GM12874 (cell line): ENCODE measurements at regions not wholly inside any gene's neighbourhood (a gene's known extent, or its start where the extent isn't known, plus 50 kb on each side); places are given as distances from the start of the nearest gene placed in this dataset.

Experiments used
- TF ChIP-seq, protein P1 (sequence below): IDR thresholded peaks from 2 replicates; pipeline ENCODE4 v1.5.1; 2011; ENCODE audit warnings: low read depth, mild to moderate bottlenecking, control low read depth, low read length, moderate library complexity; ENCODE audit not compliant: insufficient read depth

GRCh38 chr18:995629-996028 is 91.0 kb downstream of the ADCYAP1 start:
- TF ChIP-seq, protein P1, sequence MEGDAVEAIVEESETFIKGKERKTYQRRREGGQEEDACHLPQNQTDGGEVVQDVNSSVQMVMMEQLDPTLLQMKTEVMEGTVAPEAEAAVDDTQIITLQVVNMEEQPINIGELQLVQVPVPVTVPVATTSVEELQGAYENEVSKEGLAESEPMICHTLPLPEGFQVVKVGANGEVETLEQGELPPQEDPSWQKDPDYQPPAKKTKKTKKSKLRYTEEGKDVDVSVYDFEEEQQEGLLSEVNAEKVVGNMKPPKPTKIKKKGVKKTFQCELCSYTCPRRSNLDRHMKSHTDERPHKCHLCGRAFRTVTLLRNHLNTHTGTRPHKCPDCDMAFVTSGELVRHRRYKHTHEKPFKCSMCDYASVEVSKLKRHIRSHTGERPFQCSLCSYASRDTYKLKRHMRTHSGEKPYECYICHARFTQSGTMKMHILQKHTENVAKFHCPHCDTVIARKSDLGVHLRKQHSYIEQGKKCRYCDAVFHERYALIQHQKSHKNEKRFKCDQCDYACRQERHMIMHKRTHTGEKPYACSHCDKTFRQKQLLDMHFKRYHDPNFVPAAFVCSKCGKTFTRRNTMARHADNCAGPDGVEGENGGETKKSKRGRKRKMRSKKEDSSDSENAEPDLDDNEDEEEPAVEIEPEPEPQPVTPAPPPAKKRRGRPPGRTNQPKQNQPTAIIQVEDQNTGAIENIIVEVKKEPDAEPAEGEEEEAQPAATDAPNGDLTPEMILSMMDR: no peak

DNA sequence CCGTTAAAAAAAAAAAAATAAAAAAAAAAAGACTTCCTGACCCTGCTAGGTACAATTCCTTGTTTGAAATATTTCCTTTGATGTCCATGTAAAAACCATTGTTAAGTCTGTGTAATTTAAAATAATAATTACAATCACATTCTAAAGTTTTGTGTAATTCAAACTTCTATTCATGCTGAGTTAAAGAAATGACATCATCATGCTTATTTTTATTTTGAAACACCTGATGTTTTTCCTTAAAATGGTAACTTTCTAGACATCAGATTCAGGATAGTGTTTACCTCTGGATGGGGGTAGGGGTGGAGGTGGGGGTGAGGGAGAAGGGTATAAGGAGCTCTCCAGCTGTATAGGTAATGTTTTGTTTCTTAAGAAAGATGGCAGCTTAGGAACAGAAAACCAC is 92.8 kb downstream of the ADCYAP1 start:
- TF ChIP-seq, protein P1: no peak

DNA sequence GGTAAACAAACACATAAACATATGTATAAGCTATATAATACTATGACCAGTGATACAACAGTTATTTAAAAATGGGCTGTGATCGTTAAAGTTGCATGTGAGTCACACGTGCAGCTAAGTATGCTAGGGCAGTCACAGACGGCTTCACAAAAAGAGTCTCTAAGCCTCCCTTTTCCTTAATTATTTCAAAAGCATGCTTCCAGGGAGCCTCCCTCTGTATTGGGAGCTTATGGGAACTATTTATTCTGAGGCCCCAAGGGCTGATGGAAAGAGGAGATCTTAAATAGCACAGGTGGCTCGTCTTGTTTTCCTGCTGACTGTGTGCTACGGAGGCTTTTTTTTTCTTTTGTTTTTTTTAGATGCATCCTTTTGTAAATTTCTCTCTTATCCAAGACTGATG is 94.3 kb downstream of the ADCYAP1 start:
- TF ChIP-seq, protein P1: no peak

- TF ChIP-seq, protein P1: no peak
These were observed 98.0 kb downstream of the ADCYAP1 start for GRCh38 chr18:1002653-1003178.

GRCh38 chr18:1003499-1003898 is 98.8 kb downstream of the ADCYAP1 start:
- TF ChIP-seq, protein P1: no peak

GRCh38 chr18:1006304-1006703 is 101.6 kb downstream of the ADCYAP1 start:
- TF ChIP-seq, protein P1: no peak

GRCh38 chr18:1006965-1007364 is 102.3 kb downstream of the ADCYAP1 start:
- TF ChIP-seq, protein P1: no peak
